ENCODE measurements at regions not wholly inside any gene's neighbourhood (a gene's known extent, or its start where the extent isn't known, plus 50 kb on each side); places are given as distances from the start of the nearest gene placed in this dataset.
A peak's percentile ranks its signal among the peaks of the same experiment; 100 is the strongest.

DNA sequence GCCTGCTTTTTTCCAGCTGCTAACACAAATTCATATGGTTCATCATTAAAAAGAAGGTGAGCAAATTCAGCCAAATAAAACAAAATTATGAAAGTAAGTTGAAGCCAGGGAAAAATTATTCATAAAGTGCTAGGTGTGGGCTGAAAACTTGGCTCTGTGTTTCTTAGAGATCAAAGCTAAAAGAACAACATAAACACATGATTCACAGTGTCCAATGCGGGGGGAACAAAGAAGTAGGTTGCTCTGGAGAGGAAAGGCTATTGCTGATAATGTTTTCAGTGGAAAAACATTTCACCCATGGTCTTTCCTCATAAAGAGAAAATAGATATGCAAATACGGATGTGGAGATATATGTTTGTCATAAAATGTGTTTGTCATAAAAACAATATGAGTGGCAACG, 1691.5 kb upstream of the SLC10A2 start:
- no peak for TF ChIP-seq POLR2A (IDR thresholded peaks at IDR 0.05)
- TF ChIP-seq, protein P1, sequence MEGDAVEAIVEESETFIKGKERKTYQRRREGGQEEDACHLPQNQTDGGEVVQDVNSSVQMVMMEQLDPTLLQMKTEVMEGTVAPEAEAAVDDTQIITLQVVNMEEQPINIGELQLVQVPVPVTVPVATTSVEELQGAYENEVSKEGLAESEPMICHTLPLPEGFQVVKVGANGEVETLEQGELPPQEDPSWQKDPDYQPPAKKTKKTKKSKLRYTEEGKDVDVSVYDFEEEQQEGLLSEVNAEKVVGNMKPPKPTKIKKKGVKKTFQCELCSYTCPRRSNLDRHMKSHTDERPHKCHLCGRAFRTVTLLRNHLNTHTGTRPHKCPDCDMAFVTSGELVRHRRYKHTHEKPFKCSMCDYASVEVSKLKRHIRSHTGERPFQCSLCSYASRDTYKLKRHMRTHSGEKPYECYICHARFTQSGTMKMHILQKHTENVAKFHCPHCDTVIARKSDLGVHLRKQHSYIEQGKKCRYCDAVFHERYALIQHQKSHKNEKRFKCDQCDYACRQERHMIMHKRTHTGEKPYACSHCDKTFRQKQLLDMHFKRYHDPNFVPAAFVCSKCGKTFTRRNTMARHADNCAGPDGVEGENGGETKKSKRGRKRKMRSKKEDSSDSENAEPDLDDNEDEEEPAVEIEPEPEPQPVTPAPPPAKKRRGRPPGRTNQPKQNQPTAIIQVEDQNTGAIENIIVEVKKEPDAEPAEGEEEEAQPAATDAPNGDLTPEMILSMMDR (IDR thresholded peaks at IDR 0.05): no peak
- no peak for DNase-seq
- Histone ChIP-seq H3K27ac (no peak overlapping the region), H3K27me3 (no peaks in the 10 kb centered on the region), H3K36me3 (no peaks in the 10 kb centered on the region), H3K9me3 (no peaks in the 10 kb centered on the region), H3K4me1 (no peaks in the 10 kb centered on the region), H3K4me3 (no peak overlapping the region)
- intact Hi-C loops (cut with DNase I; ENCODE audit: low total_unique reads): no loop called here

DNA sequence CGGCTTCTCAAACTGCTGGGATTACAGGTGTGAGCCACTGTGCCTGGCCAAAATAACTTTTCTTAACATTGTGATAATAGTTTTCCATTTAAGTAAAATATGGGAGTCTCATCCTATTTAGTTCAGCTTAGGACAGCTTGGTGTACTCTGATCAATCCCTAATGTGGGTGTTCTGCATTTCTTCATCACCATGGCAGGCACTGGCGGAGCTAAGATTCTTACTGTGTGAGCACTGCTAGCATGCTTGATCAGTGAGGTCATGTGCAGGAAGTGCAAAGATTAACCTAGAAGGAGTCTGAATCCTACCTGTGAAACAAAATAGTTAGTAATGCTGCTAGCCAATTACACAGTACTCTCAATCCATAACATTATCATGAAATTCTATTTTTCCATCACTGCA, 1684.2 kb upstream of the SLC10A2 start:
- Histone ChIP-seq H3K4me1 (no peaks in the 10 kb centered on the region), H3K9me3 (no peaks in the 10 kb centered on the region), H3K27me3 (no peaks in the 10 kb centered on the region), H3K4me3 (no peak overlapping the region), H3K36me3 (no peaks in the 10 kb centered on the region), H3K27ac (no peak overlapping the region)
- intact Hi-C loops (cut with DNase I; ENCODE audit: low total_unique reads): no loop called here
- no peak for DNase-seq
- TF ChIP-seq, protein P1 (IDR thresholded peaks at IDR 0.05): no peak
- no peak for TF ChIP-seq POLR2A (IDR thresholded peaks at IDR 0.05)

DNA sequence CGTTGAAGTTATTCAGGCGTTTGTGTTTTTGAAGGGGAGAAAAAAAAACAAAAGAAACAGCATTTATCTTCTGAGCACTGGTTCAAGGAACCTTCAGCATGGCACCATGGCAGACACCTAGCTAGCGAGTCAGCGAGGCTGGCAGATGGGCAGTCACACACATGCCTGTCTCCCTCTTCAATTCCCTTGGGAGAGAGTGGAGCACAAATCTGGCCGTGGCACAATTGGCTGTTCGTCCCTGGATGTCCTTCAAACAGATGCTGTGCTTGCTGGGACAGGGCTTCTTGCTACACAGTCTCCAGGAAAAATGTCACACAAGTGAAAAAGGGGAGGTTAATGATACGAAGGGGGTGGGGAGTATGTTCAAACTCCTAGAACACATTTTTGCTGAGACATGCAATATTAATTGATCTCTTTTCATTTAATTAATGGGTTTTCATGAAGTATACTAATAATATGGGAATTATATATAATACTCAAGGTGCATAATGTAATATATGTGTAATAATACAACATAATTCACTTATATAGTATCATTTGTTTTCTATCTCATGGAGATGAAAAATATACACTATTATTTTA, 1674.5 kb upstream of the SLC10A2 start:
- H3K27ac ChIP-seq: no peak overlapping the region
- H3K36me3 ChIP-seq: no peaks in the 10 kb centered on the region
- no peaks in the 10 kb centered on the region for H3K4me1 ChIP-seq
- H3K27me3 ChIP-seq: no peaks in the 10 kb centered on the region
- intact Hi-C loops (cut with DNase I; ENCODE audit: low total_unique reads): no loop called here
- peak in 1 of 2 donors; percentile 27 for DNase-seq
- no peaks in the 10 kb centered on the region for H3K9me3 ChIP-seq
- H3K4me3 ChIP-seq: no peak overlapping the region
- TF ChIP-seq POLR2A (IDR thresholded peaks at IDR 0.05): no peak
- TF ChIP-seq, protein P1 (IDR thresholded peaks at IDR 0.05): no peak

DNA sequence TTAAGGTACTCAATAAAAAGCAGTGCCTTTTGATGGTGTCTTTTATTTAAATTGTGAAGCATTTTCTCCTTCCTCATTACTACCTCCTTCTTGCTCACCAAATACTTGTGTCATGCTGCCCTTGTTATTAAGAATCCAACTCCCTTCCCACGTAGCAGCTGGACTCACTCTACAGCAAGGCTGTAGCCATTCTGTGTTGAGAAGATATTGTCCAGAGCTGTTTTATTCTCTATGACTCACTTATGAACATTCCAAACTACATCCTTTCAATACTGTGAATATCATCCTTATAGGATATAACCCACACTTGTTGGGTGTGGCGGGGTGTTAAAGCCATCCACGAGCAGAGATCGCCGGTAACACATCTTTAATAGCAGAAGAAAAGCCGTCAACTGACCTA, 1671.5 kb upstream of the SLC10A2 start:
- TF ChIP-seq POLR2A (IDR thresholded peaks at IDR 0.05): no peak
- TF ChIP-seq, protein P1 (IDR thresholded peaks at IDR 0.05): no peak
- H3K27me3 ChIP-seq: no peaks in the 10 kb centered on the region
- H3K4me1 ChIP-seq: no peaks in the 10 kb centered on the region
- no peak for DNase-seq
- no peak overlapping the region for H3K4me3 ChIP-seq
- H3K27ac ChIP-seq: no peak overlapping the region
- intact Hi-C loops (cut with DNase I; ENCODE audit: low total_unique reads): no loop called here
- no peaks in the 10 kb centered on the region for H3K36me3 ChIP-seq
- H3K9me3 ChIP-seq: no peaks in the 10 kb centered on the region

DNA sequence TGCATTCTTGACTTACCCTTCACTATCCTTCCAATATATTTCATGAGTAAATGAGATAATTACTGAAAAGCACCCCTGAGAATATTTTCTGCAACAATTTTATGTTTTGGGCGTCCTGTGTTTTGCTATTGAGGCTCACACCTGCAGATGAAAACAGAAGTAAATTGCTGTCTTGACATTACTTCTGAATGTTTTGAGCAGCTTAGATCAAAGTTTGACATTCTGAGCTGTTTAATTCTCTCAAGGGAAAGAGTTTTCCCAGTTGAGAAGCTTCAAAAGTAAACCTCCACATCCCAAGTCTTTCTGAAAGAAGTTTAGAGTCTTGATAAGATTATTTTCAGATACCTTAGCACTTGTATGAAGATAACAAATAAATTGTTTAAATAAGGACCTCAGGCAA, 1667.2 kb upstream of the SLC10A2 start:
- Histone ChIP-seq H3K9me3 (no peaks in the 10 kb centered on the region), H3K4me3 (no peak overlapping the region), H3K4me1 (no peaks in the 10 kb centered on the region), H3K36me3 (no peaks in the 10 kb centered on the region), H3K27ac (no peak overlapping the region), H3K27me3 (no peaks in the 10 kb centered on the region)
- TF ChIP-seq, protein P1 (IDR thresholded peaks at IDR 0.05): no peak
- no peak for TF ChIP-seq POLR2A (IDR thresholded peaks at IDR 0.05)
- intact Hi-C loops (cut with DNase I; ENCODE audit: low total_unique reads): no loop called here
- DNase-seq: no peak
